ENCODE measurements at regions not wholly inside any gene's neighbourhood (a gene's known extent, or its start where the extent isn't known, plus 50 kb on each side); places are given as distances from the start of the nearest gene placed in this dataset.

DNA sequence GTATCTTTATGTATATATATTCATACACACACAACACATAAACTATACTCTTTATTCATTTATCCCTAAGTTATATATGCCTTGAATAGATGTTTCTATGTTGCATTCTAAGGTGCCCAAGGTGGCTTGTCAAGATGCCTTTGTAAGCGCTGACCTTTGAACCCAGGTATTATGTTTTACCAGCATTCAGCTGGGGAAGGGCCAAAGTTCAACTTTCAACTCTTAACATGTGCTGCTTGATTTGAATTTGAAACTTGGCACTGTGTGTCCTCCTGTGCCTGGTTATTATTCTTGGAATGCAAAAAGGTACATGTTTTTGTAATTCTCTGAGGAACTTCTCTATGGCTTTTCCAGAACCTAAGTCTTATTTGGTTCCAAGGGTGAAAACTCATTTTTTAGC is 146.5 kb downstream of the EDN1 start:
- Histone ChIP-seq H3K27ac (ENCODE audit: low read length) (no peak overlapping the region), H3K9me3 (ENCODE audit: low read length) (no peaks in the 10 kb centered on the region), H3K4me2 (ENCODE audit: low read depth, low read length, poor library complexity, severe bottlenecking) (no peak overlapping the region), H3K9me2 (replicated peaks; ENCODE audit: insufficient read depth, low read length) (no peaks in the 10 kb centered on the region), H2AFZ (ENCODE audit: low read length) (no peak overlapping the region), H3K27me3 (ENCODE audit: low read length) (no peaks in the 10 kb centered on the region), H4K20me1 (ENCODE audit: insufficient read depth, low read depth, low read length) (no peaks in the 10 kb centered on the region), H3K4me3 (ENCODE audit: low read length) (no peak overlapping the region), H3K36me3 (ENCODE audit: insufficient read depth, low read length) (no peaks in the 10 kb centered on the region), H3K79me2 (ENCODE audit: low read length) (no peaks in the 10 kb centered on the region), H3K4me1 (ENCODE audit: low read length) (no peaks in the 10 kb centered on the region), H3K9ac (ENCODE audit: low read length) (no peak overlapping the region)
- DNase-seq = no peak

DNA sequence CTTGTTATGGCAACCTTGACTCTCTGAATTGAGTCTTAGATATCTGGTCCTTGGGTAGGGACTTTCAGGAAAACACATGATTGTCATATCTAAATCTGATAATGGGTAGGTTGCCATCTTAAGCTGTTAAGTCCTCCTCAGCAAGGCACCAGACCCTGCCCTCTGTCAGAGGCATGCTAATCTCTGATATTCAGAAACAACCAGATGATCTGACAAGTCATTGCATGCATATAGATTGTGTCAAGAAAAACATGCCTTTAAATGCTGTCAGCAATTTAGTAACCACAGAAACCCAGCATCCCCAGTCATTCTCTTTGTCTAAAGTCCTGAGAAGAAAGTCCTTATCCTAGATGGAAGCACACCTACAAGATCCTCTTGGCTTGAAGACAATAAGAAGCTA is 149.1 kb downstream of the EDN1 start:
- no peak overlapping the region for H3K4me2 ChIP-seq (ENCODE audit: low read depth, low read length, poor library complexity, severe bottlenecking)
- no peak overlapping the region for H3K9ac ChIP-seq (ENCODE audit: low read length)
- H3K27ac ChIP-seq (ENCODE audit: low read length) = no peak overlapping the region
- H3K9me2 ChIP-seq (replicated peaks; ENCODE audit: insufficient read depth, low read length) = no peaks in the 10 kb centered on the region
- H3K79me2 ChIP-seq (ENCODE audit: low read length) = no peaks in the 10 kb centered on the region
- H2AFZ ChIP-seq (ENCODE audit: low read length) = no peak overlapping the region
- H4K20me1 ChIP-seq (ENCODE audit: insufficient read depth, low read depth, low read length) = no peaks in the 10 kb centered on the region
- no peaks in the 10 kb centered on the region for H3K4me1 ChIP-seq (ENCODE audit: low read length)
- H3K9me3 ChIP-seq (ENCODE audit: low read length) = no peaks in the 10 kb centered on the region
- H3K36me3 ChIP-seq (ENCODE audit: insufficient read depth, low read length) = no peaks in the 10 kb centered on the region
- no peak overlapping the region for H3K4me3 ChIP-seq (ENCODE audit: low read length)
- DNase-seq = no peak
- H3K27me3 ChIP-seq (ENCODE audit: low read length) = no peaks in the 10 kb centered on the region

DNA sequence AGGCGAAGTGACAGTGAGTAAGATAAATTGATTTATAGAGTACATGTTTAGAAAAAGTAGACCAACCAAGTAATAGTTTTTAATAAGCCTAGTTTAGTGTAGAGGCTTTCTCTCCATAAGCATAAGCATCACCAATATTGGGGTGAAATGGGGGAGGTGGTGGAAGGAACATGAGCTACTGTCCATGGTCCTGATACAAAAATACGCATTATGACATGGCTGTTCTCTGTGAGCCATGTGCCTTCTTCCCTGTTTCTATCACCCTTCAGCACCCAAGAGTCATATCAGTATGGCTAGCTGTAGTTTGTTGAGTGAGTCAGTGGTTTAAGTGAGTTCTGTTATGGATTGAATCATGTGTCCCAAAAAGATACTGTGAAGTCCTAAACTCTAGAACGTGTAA is 150.8 kb downstream of the EDN1 start:
- H3K9ac ChIP-seq (ENCODE audit: low read length) = no peak overlapping the region
- H3K9me3 ChIP-seq (ENCODE audit: low read length) = no peaks in the 10 kb centered on the region
- H3K9me2 ChIP-seq (replicated peaks; ENCODE audit: insufficient read depth, low read length) = no peaks in the 10 kb centered on the region
- no peak overlapping the region for H3K4me2 ChIP-seq (ENCODE audit: low read depth, low read length, poor library complexity, severe bottlenecking)
- no peaks in the 10 kb centered on the region for H3K79me2 ChIP-seq (ENCODE audit: low read length)
- peak; percentile 53 for DNase-seq
- no peaks in the 10 kb centered on the region for H3K4me1 ChIP-seq (ENCODE audit: low read length)
- no peaks in the 10 kb centered on the region for H4K20me1 ChIP-seq (ENCODE audit: insufficient read depth, low read depth, low read length)
- H3K27me3 ChIP-seq (ENCODE audit: low read length) = no peaks in the 10 kb centered on the region
- H2AFZ ChIP-seq (ENCODE audit: low read length) = no peak overlapping the region
- H3K4me3 ChIP-seq (ENCODE audit: low read length) = no peak overlapping the region
- H3K27ac ChIP-seq (ENCODE audit: low read length) = no peak overlapping the region
- no peaks in the 10 kb centered on the region for H3K36me3 ChIP-seq (ENCODE audit: insufficient read depth, low read length)

DNA sequence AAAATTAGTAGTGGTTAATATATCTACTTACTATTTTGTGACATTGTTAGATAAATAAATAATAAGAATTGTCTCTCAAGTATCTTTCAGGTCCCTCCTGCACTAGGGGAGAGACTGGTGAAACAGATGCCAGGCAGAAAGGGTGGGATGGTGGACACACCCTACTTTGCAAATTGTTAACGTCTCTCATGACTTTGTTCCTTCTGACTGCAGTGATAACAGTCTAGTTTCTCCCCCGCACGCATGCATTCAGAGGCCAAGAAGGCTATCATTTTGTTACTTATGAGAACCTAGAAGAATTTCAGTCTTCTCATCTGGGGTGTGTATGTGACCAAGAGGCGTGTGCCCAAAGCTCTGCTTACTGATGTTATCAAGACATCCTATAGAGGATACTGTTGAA is 152.3 kb downstream of the EDN1 start:
- H3K4me1 ChIP-seq (ENCODE audit: low read length) = no peaks in the 10 kb centered on the region
- no peaks in the 10 kb centered on the region for H3K36me3 ChIP-seq (ENCODE audit: insufficient read depth, low read length)
- no peak for DNase-seq

DNA sequence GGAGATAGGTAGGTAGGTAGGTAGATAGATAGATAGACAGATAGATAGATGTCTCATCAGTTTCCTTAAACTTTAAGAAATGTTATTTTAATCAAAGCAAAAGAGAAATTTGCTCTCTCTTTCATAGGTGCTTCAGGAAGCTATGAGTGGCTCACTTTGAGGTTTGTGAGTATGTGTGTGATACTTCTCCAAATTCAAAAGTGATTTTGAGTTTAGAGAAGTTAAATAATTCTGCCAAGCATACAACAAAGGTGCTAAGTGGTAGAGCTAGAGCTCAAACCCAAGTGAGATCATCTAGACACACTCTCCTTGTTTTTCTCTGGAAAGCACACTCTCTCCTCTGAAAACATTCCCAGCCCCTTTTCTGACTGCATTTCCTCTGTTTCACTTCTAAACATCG is 156.2 kb downstream of the EDN1 start:
- H3K27ac ChIP-seq (ENCODE audit: low read length) = no peak overlapping the region
- H2AFZ ChIP-seq (ENCODE audit: low read length) = no peak overlapping the region
- no peaks in the 10 kb centered on the region for H3K9me2 ChIP-seq (replicated peaks; ENCODE audit: insufficient read depth, low read length)
- H3K36me3 ChIP-seq (ENCODE audit: insufficient read depth, low read length) = no peaks in the 10 kb centered on the region
- H3K9me3 ChIP-seq (ENCODE audit: low read length) = no peaks in the 10 kb centered on the region
- no peak overlapping the region for H3K9ac ChIP-seq (ENCODE audit: low read length)
- H3K4me3 ChIP-seq (ENCODE audit: low read length) = no peak overlapping the region
- H3K4me1 ChIP-seq (ENCODE audit: low read length) = no peaks in the 10 kb centered on the region
- H3K27me3 ChIP-seq (ENCODE audit: low read length) = no peaks in the 10 kb centered on the region
- no peak overlapping the region for H3K4me2 ChIP-seq (ENCODE audit: low read depth, low read length, poor library complexity, severe bottlenecking)
- H4K20me1 ChIP-seq (ENCODE audit: insufficient read depth, low read depth, low read length) = no peaks in the 10 kb centered on the region
- no peak for DNase-seq
- no peaks in the 10 kb centered on the region for H3K79me2 ChIP-seq (ENCODE audit: low read length)

More for the DNA sequence above, 152.3 kb downstream of the EDN1 start:
- Histone ChIP-seq H3K4me3 (ENCODE audit: low read length) (no peak overlapping the region), H4K20me1 (ENCODE audit: insufficient read depth, low read depth, low read length) (no peaks in the 10 kb centered on the region), H3K4me2 (ENCODE audit: low read depth, low read length, poor library complexity, severe bottlenecking) (no peak overlapping the region), H3K9ac (ENCODE audit: low read length) (no peak overlapping the region), H3K79me2 (ENCODE audit: low read length) (no peaks in the 10 kb centered on the region), H3K27me3 (ENCODE audit: low read length) (no peaks in the 10 kb centered on the region), H2AFZ (ENCODE audit: low read length) (no peak overlapping the region), H3K27ac (ENCODE audit: low read length) (no peak overlapping the region), H3K9me3 (ENCODE audit: low read length) (no peaks in the 10 kb centered on the region), H3K9me2 (replicated peaks; ENCODE audit: insufficient read depth, low read length) (no peaks in the 10 kb centered on the region)

DNA sequence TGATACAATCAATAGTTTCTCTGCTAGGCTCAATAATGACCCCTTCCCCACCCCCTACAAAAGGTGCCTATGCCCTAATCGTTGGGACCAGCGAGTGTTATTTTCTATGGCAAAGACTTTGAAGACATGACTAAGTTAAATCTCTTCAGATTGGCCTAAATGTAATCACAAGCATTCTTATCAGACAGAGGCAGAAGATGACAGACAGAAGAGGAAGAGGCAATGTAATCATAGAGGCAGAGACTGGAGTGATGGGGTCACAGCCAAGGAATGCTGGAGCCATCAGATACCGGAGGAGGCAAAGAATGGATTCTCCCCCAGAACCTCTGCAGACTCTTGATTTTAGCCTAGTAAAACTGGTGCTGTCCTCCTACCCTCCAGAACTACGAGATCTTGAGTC is 159.3 kb downstream of the EDN1 start:
- H3K4me1 ChIP-seq (ENCODE audit: low read length) = no peaks in the 10 kb centered on the region
- H3K4me3 ChIP-seq (ENCODE audit: low read length) = no peak overlapping the region
- H3K9me3 ChIP-seq (ENCODE audit: low read length) = 0 out of 2 replicates have a peak, but pooled peaks cover 4% of the 10 kb centered on the region
- H3K9ac ChIP-seq (ENCODE audit: low read length) = no peak overlapping the region
- no peaks in the 10 kb centered on the region for H3K9me2 ChIP-seq (replicated peaks; ENCODE audit: insufficient read depth, low read length)
- H2AFZ ChIP-seq (ENCODE audit: low read length) = no peak overlapping the region
- no peaks in the 10 kb centered on the region for H3K79me2 ChIP-seq (ENCODE audit: low read length)
- H3K4me2 ChIP-seq (ENCODE audit: low read depth, low read length, poor library complexity, severe bottlenecking) = no peak overlapping the region
- H3K27ac ChIP-seq (ENCODE audit: low read length) = no peak overlapping the region
- DNase-seq = no peak
- no peaks in the 10 kb centered on the region for H3K36me3 ChIP-seq (ENCODE audit: insufficient read depth, low read length)
- H3K27me3 ChIP-seq (ENCODE audit: low read length) = no peaks in the 10 kb centered on the region
- no peaks in the 10 kb centered on the region for H4K20me1 ChIP-seq (ENCODE audit: insufficient read depth, low read depth, low read length)

DNA sequence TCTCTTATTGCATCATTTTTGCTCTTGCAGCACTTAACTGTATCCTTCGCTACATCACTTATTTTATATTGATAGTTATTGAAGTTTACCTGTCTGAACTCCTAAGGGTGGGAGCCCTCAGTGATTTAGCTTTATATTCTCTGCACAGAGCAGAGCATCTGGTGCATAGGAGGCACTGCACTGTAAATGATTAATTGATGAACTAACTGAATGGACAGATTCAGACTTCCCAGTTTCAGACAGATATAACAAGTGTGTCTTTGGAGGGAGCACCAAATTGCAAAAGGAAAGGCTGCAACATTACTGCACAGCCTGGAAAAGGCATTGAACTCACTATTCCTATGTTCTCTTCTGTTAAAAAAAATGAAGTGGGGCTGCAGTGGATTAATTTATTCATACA is 160.3 kb downstream of the EDN1 start:
- Histone ChIP-seq H3K27ac (ENCODE audit: low read length) (no peak overlapping the region), H3K9ac (ENCODE audit: low read length) (no peak overlapping the region), H3K4me2 (ENCODE audit: low read depth, low read length, poor library complexity, severe bottlenecking) (no peak overlapping the region), H3K36me3 (ENCODE audit: insufficient read depth, low read length) (no peaks in the 10 kb centered on the region), H4K20me1 (ENCODE audit: insufficient read depth, low read depth, low read length) (no peaks in the 10 kb centered on the region), H3K79me2 (ENCODE audit: low read length) (no peaks in the 10 kb centered on the region), H3K4me3 (ENCODE audit: low read length) (no peak overlapping the region), H3K9me3 (ENCODE audit: low read length) (0 out of 2 replicates have a peak, but pooled peaks cover 4% of the 10 kb centered on the region), H3K9me2 (replicated peaks; ENCODE audit: insufficient read depth, low read length) (no peaks in the 10 kb centered on the region), H3K4me1 (ENCODE audit: low read length) (no peaks in the 10 kb centered on the region), H2AFZ (ENCODE audit: low read length) (no peak overlapping the region), H3K27me3 (ENCODE audit: low read length) (no peaks in the 10 kb centered on the region)
- DNase-seq = no peak

DNA sequence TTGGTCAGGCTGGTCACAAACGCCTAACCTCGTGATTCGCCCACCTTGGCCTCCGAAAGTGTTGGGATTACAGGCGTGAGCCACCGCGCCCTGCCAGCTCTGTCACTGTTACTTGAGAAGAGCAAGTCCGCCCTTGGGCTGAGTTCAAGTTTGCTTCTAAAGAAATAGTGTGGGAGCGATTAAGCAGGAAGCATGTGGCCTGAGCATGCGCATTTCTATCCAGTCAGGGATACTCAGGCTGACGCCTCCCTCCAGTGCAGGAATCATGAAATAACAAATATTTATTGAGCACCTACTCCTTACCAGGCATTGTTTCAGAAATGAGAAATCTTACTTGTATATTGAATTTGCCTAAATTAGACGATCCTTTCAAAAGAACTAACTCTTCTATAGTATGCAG is 166.2 kb downstream of the EDN1 start:
- Histone ChIP-seq H3K9me3 (ENCODE audit: low read length) (0 out of 2 replicates have a peak, but pooled peaks cover 4% of the 10 kb centered on the region), H3K36me3 (ENCODE audit: insufficient read depth, low read length) (no peaks in the 10 kb centered on the region), H2AFZ (ENCODE audit: low read length) (no peak overlapping the region), H3K9ac (ENCODE audit: low read length) (no peak overlapping the region), H3K27me3 (ENCODE audit: low read length) (no peaks in the 10 kb centered on the region), H3K4me2 (ENCODE audit: low read depth, low read length, poor library complexity, severe bottlenecking) (no peak overlapping the region), H3K4me3 (ENCODE audit: low read length) (no peak overlapping the region), H3K27ac (ENCODE audit: low read length) (no peak overlapping the region), H4K20me1 (ENCODE audit: insufficient read depth, low read depth, low read length) (no peaks in the 10 kb centered on the region), H3K9me2 (replicated peaks; ENCODE audit: insufficient read depth, low read length) (no peaks in the 10 kb centered on the region), H3K79me2 (ENCODE audit: low read length) (no peaks in the 10 kb centered on the region), H3K4me1 (ENCODE audit: low read length) (no peaks in the 10 kb centered on the region)
- DNase-seq = no peak

DNA sequence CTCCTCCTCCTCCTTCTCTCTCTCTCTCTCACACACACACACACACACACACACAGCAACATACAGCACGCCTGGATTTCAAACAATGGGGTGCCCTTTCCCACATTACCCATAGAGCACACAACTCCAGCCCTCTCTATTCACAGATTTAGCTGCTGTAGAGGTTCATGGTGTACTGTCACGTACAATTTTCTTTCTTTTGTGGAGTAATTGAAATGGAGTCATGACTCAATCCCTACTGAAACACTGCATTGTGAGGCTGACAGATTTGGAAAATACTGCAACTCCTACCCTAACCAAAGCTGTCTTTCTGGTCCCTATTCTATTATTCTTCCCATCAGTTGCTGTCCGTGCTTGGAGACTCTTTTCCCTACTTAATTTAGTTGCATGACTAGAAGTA is 166.9 kb downstream of the EDN1 start:
- H3K4me3 ChIP-seq (ENCODE audit: low read length) = no peak overlapping the region
- no peaks in the 10 kb centered on the region for H3K4me1 ChIP-seq (ENCODE audit: low read length)
- no peak overlapping the region for H2AFZ ChIP-seq (ENCODE audit: low read length)
- H4K20me1 ChIP-seq (ENCODE audit: insufficient read depth, low read depth, low read length) = no peaks in the 10 kb centered on the region
- no peaks in the 10 kb centered on the region for H3K79me2 ChIP-seq (ENCODE audit: low read length)
- no peaks in the 10 kb centered on the region for H3K36me3 ChIP-seq (ENCODE audit: insufficient read depth, low read length)
- no peaks in the 10 kb centered on the region for H3K27me3 ChIP-seq (ENCODE audit: low read length)
- no peak overlapping the region for H3K4me2 ChIP-seq (ENCODE audit: low read depth, low read length, poor library complexity, severe bottlenecking)
- DNase-seq = no peak
- 0 out of 2 replicates have a peak, but pooled peaks cover 4% of the 10 kb centered on the region for H3K9me3 ChIP-seq (ENCODE audit: low read length)
- no peaks in the 10 kb centered on the region for H3K9me2 ChIP-seq (replicated peaks; ENCODE audit: insufficient read depth, low read length)
- no peak overlapping the region for H3K27ac ChIP-seq (ENCODE audit: low read length)
- H3K9ac ChIP-seq (ENCODE audit: low read length) = no peak overlapping the region
